Caco-2 (cell line): ENCODE measurements at regions not wholly inside any gene's neighbourhood (a gene's known extent, or its start where the extent isn't known, plus 50 kb on each side); places are given as distances from the start of the nearest gene placed in this dataset.

ENCODE experiments used
- BruUV-seq: library from RNA; stranded (reverse); fragments of 400-500 nt; replicated peaks from 2 replicates; lab custom pipeline; 2021; lab: Mats Ljungman, UMichigan
- CTCF ChIA-PET: fragments of 300-600 bp; sonication (Branson Sonifier 250); formaldehyde crosslinking; loops from one replicate; lab custom pipeline; 2022; ENCODE audit warnings: antibody characterized with exemption; lab: Charles Lee
- POLR2A ChIA-PET: fragments of 300-600 bp; sonication (Branson Sonifier 250); formaldehyde crosslinking; loops from one replicate; lab custom pipeline; 2022; ENCODE audit warnings: antibody characterized with exemption; lab: Charles Lee
- DNase-seq, 2 experiments: peaks; one replicate each; pipeline versions ENCODE4 v3.0.0 to v3.0.0-alpha.2; 2020 to 2022
- H3K27me3 ChIP-seq: replicated peaks from 2 replicates; pipeline ENCODE4 v1.6.0; 2011; ENCODE audit warnings: low read length; ENCODE audit not compliant: control insufficient read depth, insufficient read depth
- H3K36me3 ChIP-seq: 2 replicates; pipeline ENCODE4 v1.5.1; 2011; ENCODE audit warnings: low read length; ENCODE audit not compliant: control insufficient read depth, insufficient read depth
- H3K4me1 ChIP-seq: fragments of 250-450 bp; sonication (Bioruptor Pico); 2 replicates; pipeline ENCODE4 v1.5.1; 2020; ENCODE audit warnings: mild to moderate bottlenecking
- H3K4me3 ChIP-seq: 2 replicates; pipeline ENCODE4 v1.5.1; 2011; ENCODE audit warnings: low read depth, mild to moderate bottlenecking, control low read depth, low read length
- H3K9me3 ChIP-seq: fragments of 250-450 bp; sonication (Bioruptor Pico); 2 replicates; pipeline ENCODE4 v1.5.1; 2020; ENCODE audit warnings: mild to moderate bottlenecking, moderate library complexity
- H3K27ac Mint-ChIP-seq: one replicate; pipeline ENCODE4 v1.8.0; 2022; ENCODE audit warnings: mixed read lengths; ENCODE audit not compliant: unreplicated experiment
- H3K27me3 Mint-ChIP-seq: one replicate; pipeline ENCODE4 v1.8.0; 2022; ENCODE audit warnings: mixed read lengths; ENCODE audit not compliant: insufficient read depth, unreplicated experiment
- H3K36me3 Mint-ChIP-seq: one replicate; pipeline ENCODE4 v1.8.0; 2022; ENCODE audit warnings: mild to moderate bottlenecking, mixed read lengths; ENCODE audit not compliant: insufficient read depth, unreplicated experiment
- H3K4me1 Mint-ChIP-seq: one replicate; pipeline ENCODE4 v1.8.0; 2022; ENCODE audit warnings: low read depth, mixed read lengths; ENCODE audit not compliant: unreplicated experiment
- H3K4me3 Mint-ChIP-seq: one replicate; pipeline ENCODE4 v1.8.0; 2022; ENCODE audit warnings: mild to moderate bottlenecking, moderate library complexity, mixed read lengths; ENCODE audit not compliant: unreplicated experiment
- H3K9me3 Mint-ChIP-seq: one replicate; pipeline ENCODE4 v1.8.0; 2022; ENCODE audit warnings: mixed read lengths; ENCODE audit not compliant: unreplicated experiment
- intact Hi-C: fragments of 100-400 bp; cut with micrococcal nuclease; formaldehyde crosslinking; loops from one replicate; pipeline ENCODE4 v1.10.0; 2022; ENCODE audit not compliant: unreplicated experiment
- TF ChIP-seq, protein P1 (sequence below), 2 experiments: fragments of 200-600 bp in 1 of 2; IDR thresholded peaks; 1 replicate in 1 of 2; 2 replicates in 1 of 2; pipeline versions ENCODE4 v1.5.1 to v1.8.0; 2011 to 2022; ENCODE audit warnings: antibody characterized with exemption in 1 of 2, control low read depth in 1 of 2, inconsistent platforms in 1 of 2, low read depth in 1 of 2, low read length in 1 of 2, mild to moderate bottlenecking in 1 of 2, moderate library complexity in 1 of 2; ENCODE audit not compliant: insufficient read depth in 1 of 2, severe bottlenecking in 1 of 2, unreplicated experiment in 1 of 2

DNA sequence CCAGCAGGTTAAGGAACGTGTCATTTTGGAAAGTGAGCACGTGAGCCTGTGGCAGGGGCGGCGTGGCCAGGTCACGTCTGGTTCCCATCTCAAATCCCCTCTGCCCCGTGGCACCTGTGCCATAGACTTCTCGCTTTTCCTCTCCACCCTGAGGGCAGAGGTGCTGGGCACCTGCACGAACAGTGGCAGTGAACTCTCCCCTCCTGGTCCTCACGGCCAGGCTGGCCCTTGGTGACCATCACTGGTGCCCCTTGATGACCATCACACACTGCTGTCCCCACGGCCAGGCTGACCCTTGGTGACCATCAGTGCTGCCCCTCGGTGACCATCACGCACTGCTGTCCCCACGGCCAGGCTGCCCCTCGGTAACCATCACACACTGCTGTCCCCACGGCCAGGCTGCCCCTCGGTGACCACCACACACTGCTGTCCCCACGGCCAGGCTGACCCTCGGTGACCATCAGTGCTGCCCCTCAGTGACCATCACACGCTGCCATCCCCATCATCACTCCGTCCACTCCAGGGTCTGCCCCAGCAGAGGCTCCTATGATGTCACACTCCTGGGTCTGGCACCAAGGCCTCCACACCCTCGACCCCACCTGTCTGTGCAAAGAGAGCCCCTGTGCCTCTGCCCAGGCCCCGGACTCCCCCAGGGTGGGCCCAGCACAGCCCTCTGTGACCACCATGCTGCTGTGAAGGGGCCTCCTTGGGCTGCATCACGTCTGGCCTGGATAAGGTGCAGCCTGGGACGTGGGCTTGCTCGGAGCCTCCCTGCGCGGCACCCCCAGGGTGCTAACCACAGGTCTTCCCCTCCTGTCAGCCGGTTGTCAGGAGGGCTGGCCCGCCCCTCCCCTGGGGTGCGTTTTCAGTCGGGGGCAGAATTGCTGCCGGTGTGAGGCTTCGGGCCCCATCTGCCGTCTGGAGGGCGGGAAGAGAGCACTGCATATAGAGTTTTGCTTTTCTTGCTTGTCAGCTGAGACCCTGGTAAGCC is 738.6 kb downstream of the BRD1 start:
- intact Hi-C loops: no loop called here
- Mint-ChIP-seq H3K4me1 (no peaks in the 10 kb centered on the region), H3K4me3 (no peak overlapping the region), H3K9me3 (no peaks in the 10 kb centered on the region), H3K27me3 (peaks cover 20% of the 10 kb centered on the region), H3K27ac (no peak overlapping the region), H3K36me3 (no peaks in the 10 kb centered on the region)
- POLR2A ChIA-PET: no interaction called here
- CTCF ChIA-PET: no interaction called here
- TF ChIP-seq, protein P1, sequence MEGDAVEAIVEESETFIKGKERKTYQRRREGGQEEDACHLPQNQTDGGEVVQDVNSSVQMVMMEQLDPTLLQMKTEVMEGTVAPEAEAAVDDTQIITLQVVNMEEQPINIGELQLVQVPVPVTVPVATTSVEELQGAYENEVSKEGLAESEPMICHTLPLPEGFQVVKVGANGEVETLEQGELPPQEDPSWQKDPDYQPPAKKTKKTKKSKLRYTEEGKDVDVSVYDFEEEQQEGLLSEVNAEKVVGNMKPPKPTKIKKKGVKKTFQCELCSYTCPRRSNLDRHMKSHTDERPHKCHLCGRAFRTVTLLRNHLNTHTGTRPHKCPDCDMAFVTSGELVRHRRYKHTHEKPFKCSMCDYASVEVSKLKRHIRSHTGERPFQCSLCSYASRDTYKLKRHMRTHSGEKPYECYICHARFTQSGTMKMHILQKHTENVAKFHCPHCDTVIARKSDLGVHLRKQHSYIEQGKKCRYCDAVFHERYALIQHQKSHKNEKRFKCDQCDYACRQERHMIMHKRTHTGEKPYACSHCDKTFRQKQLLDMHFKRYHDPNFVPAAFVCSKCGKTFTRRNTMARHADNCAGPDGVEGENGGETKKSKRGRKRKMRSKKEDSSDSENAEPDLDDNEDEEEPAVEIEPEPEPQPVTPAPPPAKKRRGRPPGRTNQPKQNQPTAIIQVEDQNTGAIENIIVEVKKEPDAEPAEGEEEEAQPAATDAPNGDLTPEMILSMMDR (IDR thresholded peaks at IDR 0.05; ENCODE audit: insufficient read depth in 1 of 2, low read depth in 1 of 2, low read length in 1 of 2, severe bottlenecking in 1 of 2, unreplicated experiment in 1 of 2): no peak
- no peak for DNase-seq
- H3K4me3 ChIP-seq: no peak overlapping the region
- no peaks in the 10 kb centered on the region for H3K4me1 ChIP-seq
- no peaks in the 10 kb centered on the region for H3K36me3 ChIP-seq
- no TSS peak for BruUV-seq
- H3K9me3 ChIP-seq: no peaks in the 10 kb centered on the region
- H3K27me3 ChIP-seq: no peaks in the 10 kb centered on the region

DNA sequence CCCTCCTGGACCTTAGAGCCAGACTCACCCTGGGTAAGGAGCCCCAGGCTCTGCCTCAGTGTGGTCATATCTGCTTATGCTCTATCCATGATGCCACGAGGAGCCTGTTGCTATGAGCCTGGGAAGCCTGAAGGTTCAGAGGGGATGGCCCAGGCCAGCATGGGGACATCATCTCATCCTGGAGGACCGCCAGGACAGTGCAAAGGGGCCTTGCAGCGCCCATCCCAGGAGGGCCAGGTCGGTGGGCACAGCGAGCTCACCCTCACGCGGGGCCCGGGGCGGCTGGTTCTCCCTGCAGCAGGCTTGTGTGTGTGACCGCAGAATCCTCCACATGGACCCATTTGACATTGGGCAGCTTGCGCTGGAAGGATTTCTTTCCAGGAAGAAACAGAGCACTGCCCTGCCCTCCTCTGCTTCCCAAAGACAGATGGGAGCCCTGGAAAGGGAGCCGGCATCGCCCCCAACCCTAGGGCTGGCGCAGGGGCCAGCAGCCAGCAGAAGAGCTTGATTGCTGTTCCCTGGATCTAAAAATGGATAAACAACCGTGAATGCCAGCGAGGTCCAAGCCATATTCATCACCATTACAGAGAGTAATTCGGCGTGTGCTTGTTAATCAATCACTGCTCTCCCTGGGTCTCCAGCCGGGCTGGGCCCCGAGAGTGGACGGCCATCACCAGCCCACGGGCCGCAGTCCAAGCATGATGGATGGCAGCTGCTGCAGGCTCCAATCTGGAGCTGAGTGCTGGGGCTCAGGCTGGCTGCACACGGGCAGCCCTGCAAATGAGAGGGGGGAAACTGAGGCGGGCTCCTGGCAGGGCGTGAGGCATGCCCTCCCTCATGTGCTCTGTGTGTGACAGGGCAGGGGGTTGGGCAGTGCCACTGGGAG is 739.7 kb downstream of the BRD1 start:
- H3K4me1 Mint-ChIP-seq: no peaks in the 10 kb centered on the region
- BruUV-seq: no TSS peak
- TF ChIP-seq, protein P1 (IDR thresholded peaks at IDR 0.05; ENCODE audit: insufficient read depth in 1 of 2, low read depth in 1 of 2, low read length in 1 of 2, severe bottlenecking in 1 of 2, unreplicated experiment in 1 of 2): no peak
- no peak overlapping the region for H3K27ac Mint-ChIP-seq
- CTCF ChIA-PET: no interaction called here
- no peak for DNase-seq
- H3K36me3 Mint-ChIP-seq: no peaks in the 10 kb centered on the region
- H3K4me1 ChIP-seq: no peaks in the 10 kb centered on the region
- H3K36me3 ChIP-seq: no peaks in the 10 kb centered on the region
- no peak overlapping the region for H3K4me3 ChIP-seq
- no peaks in the 10 kb centered on the region for H3K9me3 Mint-ChIP-seq
- no peaks in the 10 kb centered on the region for H3K9me3 ChIP-seq
- POLR2A ChIA-PET: no interaction called here
- no peak overlapping the region for H3K4me3 Mint-ChIP-seq
- H3K27me3 ChIP-seq: no peaks in the 10 kb centered on the region
- peaks cover 18% of the 10 kb centered on the region for H3K27me3 Mint-ChIP-seq
- intact Hi-C loops: no loop called here

DNA sequence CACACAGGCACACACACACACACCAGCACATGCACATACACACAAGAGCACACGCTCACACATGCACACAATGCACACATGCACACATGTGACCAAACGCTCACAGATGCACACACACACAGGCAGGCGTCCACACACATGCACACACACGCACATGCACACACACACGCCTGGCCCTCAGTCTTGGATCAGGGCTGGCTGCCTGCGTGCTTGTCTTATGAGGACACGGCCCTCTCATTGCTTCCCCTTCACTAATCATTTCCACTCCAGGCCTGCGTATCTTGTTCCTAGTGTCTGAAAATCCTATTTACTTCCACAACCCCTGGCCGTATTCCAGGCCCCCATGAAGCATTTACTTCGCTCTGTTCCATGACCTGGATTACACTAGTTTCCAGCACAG is 740.5 kb downstream of the BRD1 start:
- no peaks in the 10 kb centered on the region for H3K9me3 Mint-ChIP-seq
- no peak for DNase-seq
- H3K27ac Mint-ChIP-seq: no peak overlapping the region

More for the DNA sequence above, 740.5 kb downstream of the BRD1 start:
- intact Hi-C loops: no loop called here
- H3K27me3 ChIP-seq: no peaks in the 10 kb centered on the region
- ChIA-PET CTCF (no interaction called here), POLR2A (no interaction called here)
- H3K4me1 ChIP-seq: no peaks in the 10 kb centered on the region
- no peaks in the 10 kb centered on the region for H3K9me3 ChIP-seq
- Mint-ChIP-seq H3K36me3 (no peaks in the 10 kb centered on the region), H3K27me3 (peaks cover 16% of the 10 kb centered on the region), H3K4me3 (no peak overlapping the region), H3K4me1 (no peaks in the 10 kb centered on the region)
- no peaks in the 10 kb centered on the region for H3K36me3 ChIP-seq
- TF ChIP-seq, protein P1 (IDR thresholded peaks at IDR 0.05; ENCODE audit: insufficient read depth in 1 of 2, low read depth in 1 of 2, low read length in 1 of 2, severe bottlenecking in 1 of 2, unreplicated experiment in 1 of 2): no peak
- H3K4me3 ChIP-seq: no peak overlapping the region
- no TSS peak for BruUV-seq
